Uterus (tissue), 2 donors: ENCODE measurements at regions not wholly inside any gene's neighbourhood (a gene's known extent, or its start where the extent isn't known, plus 50 kb on each side); places are given as distances from the start of the nearest gene placed in this dataset.

ENCODE experiments used
- POLR2A ChIP-seq, 2 donors: fragments of 450-650 bp; IDR thresholded peaks; one replicate each; pipeline ENCODE4 v1.6.1; 2016; ENCODE audit warnings: antibody characterized with exemption in 2 of 2, mild to moderate bottlenecking in 1 of 2, moderate library complexity in 1 of 2
- TF ChIP-seq, protein P1 (sequence below), 4 experiments: fragments of 200-600 bp in 2 of 4; fragments of 450-650 bp in 2 of 4; sonication (generic) in 2 of 4; IDR thresholded peaks; one replicate each; pipeline ENCODE4 v1.5.1; 2016 to 2019; ENCODE audit warnings: antibody characterized with exemption in 4 of 4, mild to moderate bottlenecking in 2 of 4, moderate library complexity in 1 of 4

DNA sequence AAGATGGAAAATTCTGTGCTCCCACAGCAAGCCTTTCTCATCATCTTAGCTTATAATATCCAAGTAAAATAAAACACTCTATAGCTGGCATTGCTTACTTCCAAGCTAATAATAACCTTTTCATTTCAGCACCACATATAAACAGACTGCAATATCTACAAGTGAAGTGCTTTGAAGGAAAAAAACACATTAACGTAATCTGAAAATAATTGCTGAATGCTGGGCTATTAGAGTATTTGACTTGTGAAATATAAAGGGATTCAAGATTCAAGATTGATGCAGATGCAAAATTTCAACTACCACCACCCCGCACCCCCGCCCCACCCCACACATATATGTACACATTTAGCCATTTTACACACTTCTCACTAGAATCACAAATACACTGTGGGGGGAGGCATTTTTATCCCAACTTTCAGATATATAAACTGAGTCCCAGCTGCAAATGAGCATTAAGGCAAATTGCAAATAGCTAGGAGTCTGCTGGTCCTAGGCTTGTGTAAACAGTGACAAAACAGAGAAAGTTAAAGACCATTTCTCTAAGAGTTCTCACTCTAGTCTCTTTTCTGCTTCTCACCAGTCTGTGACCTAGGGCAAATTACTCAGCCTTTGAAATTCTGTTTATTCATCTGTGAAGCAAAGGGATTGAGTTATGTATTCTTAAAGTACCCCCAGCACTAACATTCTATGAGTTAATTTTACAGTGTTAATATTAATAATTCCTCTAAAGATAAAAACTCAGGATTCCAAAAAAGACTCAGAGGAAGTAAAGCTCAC is 489.4 kb downstream of the PRELID2 start:
- TF ChIP-seq POLR2A (IDR thresholded peaks at IDR 0.05): no peak
- TF ChIP-seq, protein P1, sequence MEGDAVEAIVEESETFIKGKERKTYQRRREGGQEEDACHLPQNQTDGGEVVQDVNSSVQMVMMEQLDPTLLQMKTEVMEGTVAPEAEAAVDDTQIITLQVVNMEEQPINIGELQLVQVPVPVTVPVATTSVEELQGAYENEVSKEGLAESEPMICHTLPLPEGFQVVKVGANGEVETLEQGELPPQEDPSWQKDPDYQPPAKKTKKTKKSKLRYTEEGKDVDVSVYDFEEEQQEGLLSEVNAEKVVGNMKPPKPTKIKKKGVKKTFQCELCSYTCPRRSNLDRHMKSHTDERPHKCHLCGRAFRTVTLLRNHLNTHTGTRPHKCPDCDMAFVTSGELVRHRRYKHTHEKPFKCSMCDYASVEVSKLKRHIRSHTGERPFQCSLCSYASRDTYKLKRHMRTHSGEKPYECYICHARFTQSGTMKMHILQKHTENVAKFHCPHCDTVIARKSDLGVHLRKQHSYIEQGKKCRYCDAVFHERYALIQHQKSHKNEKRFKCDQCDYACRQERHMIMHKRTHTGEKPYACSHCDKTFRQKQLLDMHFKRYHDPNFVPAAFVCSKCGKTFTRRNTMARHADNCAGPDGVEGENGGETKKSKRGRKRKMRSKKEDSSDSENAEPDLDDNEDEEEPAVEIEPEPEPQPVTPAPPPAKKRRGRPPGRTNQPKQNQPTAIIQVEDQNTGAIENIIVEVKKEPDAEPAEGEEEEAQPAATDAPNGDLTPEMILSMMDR (IDR thresholded peaks at IDR 0.05): no peak
